SK-N-SH (cell line): ENCODE measurements at regions not wholly inside any gene's neighbourhood (a gene's known extent, or its start where the extent isn't known, plus 50 kb on each side); places are given as distances from the start of the nearest gene placed in this dataset.

ENCODE experiments used
- CTCF ChIA-PET: fragments of 300-600, 350-600 bp; formaldehyde crosslinking; extraction: SDS; loops from one replicate; lab custom pipeline; 2021; lab: Yijun Ruan, JAX
- POLR2A ChIA-PET: fragments of 350-600 bp; sonication (Branson Sonifier 250); formaldehyde crosslinking; extraction: SDS; loops from one replicate; lab custom pipeline; 2020; ENCODE audit warnings: antibody characterized with exemption, inconsistent platforms; lab: Yijun Ruan, JAX
- DNase-seq: peaks from one replicate; pipeline ENCODE4 v3.0.0; 2012
- H2AFZ ChIP-seq: fragments of 200-600 bp; sonication (generic); 2 replicates; pipeline ENCODE4 v1.8.1; 2016; ENCODE audit warnings: antibody characterized with exemption, mild to moderate bottlenecking, low read depth
- H3F3A ChIP-seq: fragments of 200-600 bp; sonication (generic); replicated peaks from 2 replicates; pipeline ENCODE3; 2016; ENCODE audit warnings: antibody characterized with exemption, mild to moderate bottlenecking; ENCODE audit not compliant: insufficient read depth
- H3K27ac ChIP-seq, 2 experiments: fragments of 200-500 bp in 1 of 2; fragments of 200-600 bp in 1 of 2; sonication (Bioruptor generic) in 1 of 2; sonication (generic), shearing (Covaris generic) in 1 of 2; 2 replicates each; pipeline versions ENCODE4 v1.5.1 to v1.6.1; 2014 to 2016; ENCODE audit warnings: low read depth in 2 of 2, inconsistent platforms in 1 of 2, low read length in 1 of 2, mild to moderate bottlenecking in 1 of 2, mixed read lengths in 1 of 2
- H3K27me3 ChIP-seq: fragments of 200-600 bp; sonication (generic), shearing (Covaris generic); 2 replicates; pipeline ENCODE4 v1.6.1; 2016; ENCODE audit warnings: mixed run types; ENCODE audit not compliant: insufficient read depth
- H3K36me3 ChIP-seq, 2 experiments: fragments of 200-500 bp in 1 of 2; fragments of 200-600 bp in 1 of 2; sonication (Bioruptor generic) in 1 of 2; sonication (generic) in 1 of 2; replicated peaks in 1 of 2; 2 replicates each; pipeline versions ENCODE3 to v1.5.1; 2014 to 2016; ENCODE audit warnings: low read length in 1 of 2, mild to moderate bottlenecking in 1 of 2; ENCODE audit not compliant: insufficient read depth in 2 of 2, control insufficient read depth in 1 of 2
- H3K4me1 ChIP-seq, 2 experiments: fragments of 200-500 bp in 1 of 2; fragments of 200-600 bp in 1 of 2; sonication (Bioruptor generic) in 1 of 2; sonication (generic), shearing (Covaris generic) in 1 of 2; 2 replicates each; pipeline versions ENCODE4 v1.5.1 to v1.6.1; 2014 to 2016; ENCODE audit warnings: low read depth in 1 of 2, low read length in 1 of 2, mixed run types in 1 of 2; ENCODE audit not compliant: insufficient read depth in 2 of 2, control insufficient read depth in 1 of 2
- H3K4me2 ChIP-seq: fragments of 200-600 bp; sonication (generic), shearing (Covaris generic); 2 replicates; pipeline ENCODE4 v1.6.1; 2017; ENCODE audit warnings: mixed run types
- H3K4me3 ChIP-seq, 2 experiments: fragments of 200-500 bp in 1 of 2; fragments of 200-600 bp in 1 of 2; sonication (Bioruptor generic) in 1 of 2; sonication (generic), shearing (Covaris generic) in 1 of 2; 2 replicates each; pipeline versions ENCODE4 v1.5.1 to v1.8.1; 2014 to 2016; ENCODE audit warnings: low read depth in 2 of 2, inconsistent platforms in 1 of 2, low read length in 1 of 2, mild to moderate bottlenecking in 1 of 2, mixed read lengths in 1 of 2, moderate library complexity in 1 of 2
- H3K79me2 ChIP-seq: fragments of 200-600 bp; sonication (generic); 2 replicates; pipeline ENCODE4 v1.8.1; 2017; ENCODE audit warnings: mild to moderate bottlenecking; ENCODE audit not compliant: insufficient read depth
- H3K9ac ChIP-seq: fragments of 200-600 bp; sonication (generic); 2 replicates; pipeline ENCODE4 v1.6.1; 2017; ENCODE audit warnings: mixed run types
- H3K9me2 ChIP-seq: fragments of 200-600 bp; sonication (generic); 2 replicates; pipeline ENCODE4 v1.6.1; 2017; ENCODE audit warnings: mixed run types
- H3K9me3 ChIP-seq: fragments of 200-600 bp; sonication (generic); 2 replicates; pipeline ENCODE4 v1.6.1; 2017; ENCODE audit warnings: mixed run types, mild to moderate bottlenecking, moderate library complexity
- H4K20me1 ChIP-seq: fragments of 200-600 bp; sonication (generic); 2 replicates; pipeline ENCODE4 v1.6.1; 2017; ENCODE audit warnings: mild to moderate bottlenecking, mixed run types; ENCODE audit not compliant: insufficient read depth
- CHD2 ChIP-seq: fragments of 150-350 bp; IDR thresholded peaks from 2 replicates; pipeline ENCODE4 v1.6.1; 2018; ENCODE audit warnings: low read length; ENCODE audit not compliant: partially characterized antibody
- EZH2phosphoT487 ChIP-seq: fragments of 200-600 bp; sonication (generic); IDR thresholded peaks from 2 replicates; pipeline ENCODE4 v1.6.1; 2017; ENCODE audit warnings: low read depth, mixed run types, mild to moderate bottlenecking, antibody characterized with exemption, moderate library complexity, borderline replicate concordance
- FOSL2 ChIP-seq: IDR thresholded peaks from 2 replicates; pipeline ENCODE4 v1.4.0; 2012; ENCODE audit warnings: low read depth, mild to moderate bottlenecking, moderate library complexity, borderline replicate concordance
- FOXJ3 ChIP-seq: sonication (generic); formaldehyde crosslinking; IDR thresholded peaks from 2 replicates; pipeline ENCODE4 v1.5.1; 2020; ENCODE audit warnings: mild to moderate bottlenecking, missing genetic modification reagents
- GATA2 ChIP-seq: sonication (generic); formaldehyde crosslinking; IDR thresholded peaks from 2 replicates; pipeline ENCODE4 v1.5.0; 2020; ENCODE audit warnings: mild to moderate bottlenecking, missing genetic modification reagents
- IRF3 ChIP-seq: fragments of 150-350 bp; IDR thresholded peaks from 2 replicates; pipeline ENCODE4 v1.6.1; 2016; ENCODE audit warnings: mild to moderate bottlenecking, low read depth, low read length
- JUND ChIP-seq: IDR thresholded peaks from 2 replicates; pipeline ENCODE4 v1.4.0; 2012
- NRF1 ChIP-seq: IDR thresholded peaks from 2 replicates; pipeline ENCODE4 v1.6.1; 2012; ENCODE audit warnings: low read depth, mild to moderate bottlenecking, low read length
- RCOR1 ChIP-seq: fragments of 150-350 bp; IDR thresholded peaks from 2 replicates; pipeline ENCODE4 v1.6.1; 2017; ENCODE audit warnings: antibody characterized with exemption, low read length
- RFX5 ChIP-seq: IDR thresholded peaks from 2 replicates; pipeline ENCODE4 v1.6.1; 2012; ENCODE audit warnings: mild to moderate bottlenecking, improper control_type of control experiment, low read length
- RXRA ChIP-seq: IDR thresholded peaks from 2 replicates; pipeline ENCODE4 v1.4.0; 2012; ENCODE audit warnings: low read depth, mild to moderate bottlenecking, borderline replicate concordance
- SMC3 ChIP-seq: IDR thresholded peaks from 2 replicates; pipeline ENCODE4 v1.6.1; 2012; ENCODE audit warnings: low read depth, low read length, improper control_type of control experiment
- TEAD4 ChIP-seq: IDR thresholded peaks from 2 replicates; pipeline ENCODE4 v1.4.0; 2012; ENCODE audit warnings: mild to moderate bottlenecking, borderline replicate concordance; ENCODE audit not compliant: insufficient read depth
- WGBS: methylation state at CpG from one replicate; pipeline ENCODE4 v1.1.6; 2017; ENCODE audit warnings: low lambda C conversion rate; 5-methylcytosine and 5-hydroxymethylcytosine counted together
- TF ChIP-seq, protein P1 (sequence below): IDR thresholded peaks from 2 replicates; pipeline ENCODE4 v1.4.0; 2012; ENCODE audit warnings: low read depth, borderline replicate concordance
- TF ChIP-seq, protein P2 (sequence below): IDR thresholded peaks from 2 replicates; pipeline ENCODE4 v1.4.0; 2012; ENCODE audit warnings: low read depth, borderline replicate concordance
- TF ChIP-seq, protein P3 (sequence below): fragments of 150-350 bp; IDR thresholded peaks from 2 replicates; pipeline ENCODE4 v1.6.1; 2017; ENCODE audit warnings: antibody characterized with exemption, low read length, low read depth, borderline replicate concordance

- H3F3A ChIP-seq, result peaks cover 18% of the 10 kb centered on the region
- H3K4me3 ChIP-seq, result peak overlapping the region in 1 of 2 experiments; percentile 1; a peak in 1 of 4 replicates
- H4K20me1 ChIP-seq, result no peaks in the 10 kb centered on the region
- peak overlapping the region; percentile 71 for H3K4me2 ChIP-seq
- no peaks in the 10 kb centered on the region for H3K79me2 ChIP-seq
- H3K4me1 ChIP-seq, result peaks cover 36 to 47% of the 10 kb centered on the region in 2 experiments
- H3K9me3 ChIP-seq, result no peaks in the 10 kb centered on the region
- H2AFZ ChIP-seq, result no peak overlapping the region
- TF ChIP-seq FOXJ3 (CRISPR knock-in tag) (no peak), CHD2 (no peak), EZH2phosphoT487 (no peak), GATA2 (no peak), RFX5 (no peak), RCOR1 (no peak), TEAD4 (no peak)
- TF ChIP-seq, protein P1, sequence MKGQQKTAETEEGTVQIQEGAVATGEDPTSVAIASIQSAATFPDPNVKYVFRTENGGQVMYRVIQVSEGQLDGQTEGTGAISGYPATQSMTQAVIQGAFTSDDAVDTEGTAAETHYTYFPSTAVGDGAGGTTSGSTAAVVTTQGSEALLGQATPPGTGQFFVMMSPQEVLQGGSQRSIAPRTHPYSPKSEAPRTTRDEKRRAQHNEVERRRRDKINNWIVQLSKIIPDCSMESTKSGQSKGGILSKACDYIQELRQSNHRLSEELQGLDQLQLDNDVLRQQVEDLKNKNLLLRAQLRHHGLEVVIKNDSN, result no peak
- WGBS, result 89% methylated on average over 2 of the region's 2 CpGs
- peak overlapping the region; percentile 73 to 94; a peak in 3 of 4 replicates for H3K27ac ChIP-seq
- CTCF ChIA-PET, result no interaction called here
- POLR2A ChIA-PET, result no interaction called here
- no peak for DNase-seq
- H3K36me3 ChIP-seq, result no peaks in the 10 kb centered on the region
- no peak overlapping the region for H3K9ac ChIP-seq
- no peaks in the 10 kb centered on the region for H3K27me3 ChIP-seq
- H3K9me2 ChIP-seq, result no peaks in the 10 kb centered on the region
These were observed 87.0 kb upstream of the C1orf21 start for GRCh38 chr1:184299796-184300195.

GRCh38 chr1:184300446-184300845 lies 86.4 kb upstream of the C1orf21 start:
- H3K36me3 ChIP-seq, result no peaks in the 10 kb centered on the region
- ChIA-PET POLR2A (no interaction called here), CTCF (no interaction called here)
- no peaks in the 10 kb centered on the region for H3K9me3 ChIP-seq
- H2AFZ ChIP-seq, result no peak overlapping the region
- 33% methylated on average over 4 of the region's 4 CpGs for WGBS
- H3K4me3 ChIP-seq, result peak overlapping the region in 1 of 2 experiments; percentile 7; a peak in 1 of 4 replicates
- no peak for DNase-seq
- H3K79me2 ChIP-seq, result no peaks in the 10 kb centered on the region
- peaks cover 36 to 47% of the 10 kb centered on the region in 2 experiments for H3K4me1 ChIP-seq
- H3F3A ChIP-seq, result peaks cover 18% of the 10 kb centered on the region
- no peaks in the 10 kb centered on the region for H3K27me3 ChIP-seq
- TF ChIP-seq GATA2 (no peak), RXRA (peak; percentile 50; the same call in 1 of the 2 replicates), FOSL2 (peak; percentile 59; the same call in 1 of the 2 replicates)
- H3K9ac ChIP-seq, result no peak overlapping the region
- peak overlapping the region in 1 of 2 experiments; percentile 4; a peak in 1 of 4 replicates for H3K27ac ChIP-seq
- no peaks in the 10 kb centered on the region for H4K20me1 ChIP-seq
- H3K9me2 ChIP-seq, result no peaks in the 10 kb centered on the region
- peak overlapping the region; percentile 71; the same call in 1 of the 2 replicates for H3K4me2 ChIP-seq

GRCh38 chr1:184301227-184301626 lies 85.6 kb upstream of the C1orf21 start:
- H4K20me1 ChIP-seq, result no peaks in the 10 kb centered on the region
- ChIA-PET POLR2A (no interaction called here), CTCF (no interaction called here)
- no peaks in the 10 kb centered on the region for H3K9me2 ChIP-seq
- no peaks in the 10 kb centered on the region for H3K36me3 ChIP-seq
- no peak overlapping the region for H3K9ac ChIP-seq
- H3K79me2 ChIP-seq, result no peaks in the 10 kb centered on the region
- TF ChIP-seq SMC3 (no peak), JUND (no peak), RCOR1 (no peak), FOSL2 (no peak), NRF1 (no peak), FOXJ3 (CRISPR knock-in tag) (no peak), IRF3 (no peak)
- TF ChIP-seq, protein P2, sequence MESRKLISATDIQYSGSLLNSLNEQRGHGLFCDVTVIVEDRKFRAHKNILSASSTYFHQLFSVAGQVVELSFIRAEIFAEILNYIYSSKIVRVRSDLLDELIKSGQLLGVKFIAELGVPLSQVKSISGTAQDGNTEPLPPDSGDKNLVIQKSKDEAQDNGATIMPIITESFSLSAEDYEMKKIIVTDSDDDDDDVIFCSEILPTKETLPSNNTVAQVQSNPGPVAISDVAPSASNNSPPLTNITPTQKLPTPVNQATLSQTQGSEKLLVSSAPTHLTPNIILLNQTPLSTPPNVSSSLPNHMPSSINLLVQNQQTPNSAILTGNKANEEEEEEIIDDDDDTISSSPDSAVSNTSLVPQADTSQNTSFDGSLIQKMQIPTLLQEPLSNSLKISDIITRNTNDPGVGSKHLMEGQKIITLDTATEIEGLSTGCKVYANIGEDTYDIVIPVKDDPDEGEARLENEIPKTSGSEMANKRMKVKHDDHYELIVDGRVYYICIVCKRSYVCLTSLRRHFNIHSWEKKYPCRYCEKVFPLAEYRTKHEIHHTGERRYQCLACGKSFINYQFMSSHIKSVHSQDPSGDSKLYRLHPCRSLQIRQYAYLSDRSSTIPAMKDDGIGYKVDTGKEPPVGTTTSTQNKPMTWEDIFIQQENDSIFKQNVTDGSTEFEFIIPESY, result no peak
- TF ChIP-seq, protein P3, sequence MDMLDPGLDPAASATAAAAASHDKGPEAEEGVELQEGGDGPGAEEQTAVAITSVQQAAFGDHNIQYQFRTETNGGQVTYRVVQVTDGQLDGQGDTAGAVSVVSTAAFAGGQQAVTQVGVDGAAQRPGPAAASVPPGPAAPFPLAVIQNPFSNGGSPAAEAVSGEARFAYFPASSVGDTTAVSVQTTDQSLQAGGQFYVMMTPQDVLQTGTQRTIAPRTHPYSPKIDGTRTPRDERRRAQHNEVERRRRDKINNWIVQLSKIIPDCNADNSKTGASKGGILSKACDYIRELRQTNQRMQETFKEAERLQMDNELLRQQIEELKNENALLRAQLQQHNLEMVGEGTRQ, result no peak
- no peak overlapping the region for H3K27ac ChIP-seq
- WGBS, result 86% methylated on average over 1 of the region's 1 CpG
- no peak overlapping the region for H3K4me3 ChIP-seq
- H3K4me2 ChIP-seq, result no peak overlapping the region
- peaks cover 18% of the 10 kb centered on the region for H3F3A ChIP-seq
- DNase-seq, result no peak
- peaks cover 3% of the 10 kb centered on the region; the same call in 1 of the 2 replicates for H3K9me3 ChIP-seq
- peaks cover 34 to 44% of the 10 kb centered on the region in 2 experiments for H3K4me1 ChIP-seq
- H3K27me3 ChIP-seq, result no peaks in the 10 kb centered on the region
- H2AFZ ChIP-seq, result no peak overlapping the region
